ENCODE measurements at regions not wholly inside any gene's neighbourhood (a gene's known extent, or its start where the extent isn't known, plus 50 kb on each side); places are given as distances from the start of the nearest gene placed in this dataset.

DNA sequence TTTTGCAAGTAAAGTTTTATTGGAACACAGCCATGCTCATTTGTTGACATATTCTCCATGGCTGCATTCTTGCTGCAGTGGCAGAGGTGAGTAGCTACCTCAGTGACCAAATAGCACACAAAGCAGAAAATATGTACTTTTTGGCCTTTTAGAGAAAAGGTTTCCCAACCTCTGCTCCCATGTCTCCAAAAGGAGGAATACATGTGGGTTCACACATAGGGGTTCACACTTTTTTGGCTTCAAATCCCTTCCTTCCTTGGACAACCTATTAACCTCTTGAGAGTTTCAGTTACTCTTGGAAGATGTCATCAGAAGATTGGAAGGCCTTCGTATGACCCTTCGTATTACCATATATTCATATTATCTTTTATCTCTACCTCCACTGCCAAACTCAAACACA is 285.1 kb upstream of the TUT7 start:
- Histone ChIP-seq H3K9ac (ENCODE audit: low read length) (no peak overlapping the region), H3K9me2 (ENCODE audit: insufficient read depth, low read length) (no peaks in the 10 kb centered on the region), H4K20me1 (ENCODE audit: insufficient read depth) (no peaks in the 10 kb centered on the region), H3K4me2 (ENCODE audit: low read length) (no peak overlapping the region), H3K27ac (ENCODE audit: low read length) (no peak overlapping the region), H3K9me3 (ENCODE audit: low read length) (peaks cover 4% of the 10 kb centered on the region), H3K79me2 (replicated peaks; ENCODE audit: insufficient read depth, low read length) (no peaks in the 10 kb centered on the region), H3K36me3 (ENCODE audit: insufficient read depth, low read length) (no peaks in the 10 kb centered on the region), H3F3A (ENCODE audit: insufficient read depth, low read length, poor library complexity, severe bottlenecking) (no peaks in the 10 kb centered on the region), H3K27me3 (ENCODE audit: insufficient read depth, low read depth, low read length) (no peaks in the 10 kb centered on the region), H2AFZ (ENCODE audit: low read depth, low read length) (no peak overlapping the region), H3K4me3 (ENCODE audit: low read length) (no peak overlapping the region)
- TF ChIP-seq EP300 (conservative IDR thresholded peaks at IDR 0.05; ENCODE audit: poor library complexity, severe bottlenecking) (no peak), EZH2 (IDR thresholded peaks at IDR 0.05; ENCODE audit: borderline replicate concordance, insufficient read depth, low read length, poor library complexity, severe bottlenecking) (no peak), POLR2AphosphoS5 (IDR thresholded peaks at IDR 0.05) (no peak), TAF1 (IDR thresholded peaks at IDR 0.05; ENCODE audit: low read depth) (no peak)

DNA sequence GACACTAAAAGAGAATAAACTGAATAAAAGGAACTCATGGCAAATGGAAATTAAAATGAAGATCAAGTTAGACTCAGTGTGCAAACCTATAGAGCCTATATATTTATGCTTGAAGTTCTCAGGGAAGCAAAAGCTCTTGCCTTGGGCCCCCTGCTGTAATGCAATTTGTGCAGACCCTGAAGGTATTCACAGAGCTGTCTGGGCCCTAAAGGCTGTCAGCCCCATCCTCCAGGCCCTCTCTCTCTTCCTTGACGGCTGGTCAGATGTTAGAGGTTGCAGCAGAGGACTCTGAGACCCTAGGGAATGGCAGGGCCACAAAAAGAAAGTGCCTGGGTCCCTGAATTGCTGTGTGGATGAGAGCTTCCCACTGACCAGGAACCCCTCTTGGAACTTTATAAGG is 283.9 kb upstream of the TUT7 start:
- H2AFZ ChIP-seq (ENCODE audit: low read depth, low read length): no peak overlapping the region
- no peaks in the 10 kb centered on the region for H3K36me3 ChIP-seq (ENCODE audit: insufficient read depth, low read length)
- no peaks in the 10 kb centered on the region for H3K79me2 ChIP-seq (replicated peaks; ENCODE audit: insufficient read depth, low read length)
- H3K27me3 ChIP-seq (ENCODE audit: insufficient read depth, low read depth, low read length): no peaks in the 10 kb centered on the region
- H3K9ac ChIP-seq (ENCODE audit: low read length): no peak overlapping the region
- H3K4me2 ChIP-seq (ENCODE audit: low read length): no peak overlapping the region
- H3K27ac ChIP-seq (ENCODE audit: low read length): no peak overlapping the region
- no peaks in the 10 kb centered on the region for H4K20me1 ChIP-seq (ENCODE audit: insufficient read depth)
- no peak overlapping the region for H3K4me3 ChIP-seq (ENCODE audit: low read length)
- no peaks in the 10 kb centered on the region for H3F3A ChIP-seq (ENCODE audit: insufficient read depth, low read length, poor library complexity, severe bottlenecking)
- no peaks in the 10 kb centered on the region for H3K9me2 ChIP-seq (ENCODE audit: insufficient read depth, low read length)
- peaks cover 4% of the 10 kb centered on the region for H3K9me3 ChIP-seq (ENCODE audit: low read length)
- TF ChIP-seq POLR2AphosphoS5 (IDR thresholded peaks at IDR 0.05) (no peak), EZH2 (IDR thresholded peaks at IDR 0.05; ENCODE audit: borderline replicate concordance, insufficient read depth, low read length, poor library complexity, severe bottlenecking) (no peak), MXI1 (conservative IDR thresholded peaks at IDR 0.05; ENCODE audit: poor library complexity, severe bottlenecking) (no peak), REST (IDR thresholded peaks at IDR 0.05; ENCODE audit: borderline replicate concordance) (no peak), RAD21 (conservative IDR thresholded peaks at IDR 0.05) (no peak), EP300 (conservative IDR thresholded peaks at IDR 0.05; ENCODE audit: poor library complexity, severe bottlenecking) (no peak)
- TF ChIP-seq, protein P1, sequence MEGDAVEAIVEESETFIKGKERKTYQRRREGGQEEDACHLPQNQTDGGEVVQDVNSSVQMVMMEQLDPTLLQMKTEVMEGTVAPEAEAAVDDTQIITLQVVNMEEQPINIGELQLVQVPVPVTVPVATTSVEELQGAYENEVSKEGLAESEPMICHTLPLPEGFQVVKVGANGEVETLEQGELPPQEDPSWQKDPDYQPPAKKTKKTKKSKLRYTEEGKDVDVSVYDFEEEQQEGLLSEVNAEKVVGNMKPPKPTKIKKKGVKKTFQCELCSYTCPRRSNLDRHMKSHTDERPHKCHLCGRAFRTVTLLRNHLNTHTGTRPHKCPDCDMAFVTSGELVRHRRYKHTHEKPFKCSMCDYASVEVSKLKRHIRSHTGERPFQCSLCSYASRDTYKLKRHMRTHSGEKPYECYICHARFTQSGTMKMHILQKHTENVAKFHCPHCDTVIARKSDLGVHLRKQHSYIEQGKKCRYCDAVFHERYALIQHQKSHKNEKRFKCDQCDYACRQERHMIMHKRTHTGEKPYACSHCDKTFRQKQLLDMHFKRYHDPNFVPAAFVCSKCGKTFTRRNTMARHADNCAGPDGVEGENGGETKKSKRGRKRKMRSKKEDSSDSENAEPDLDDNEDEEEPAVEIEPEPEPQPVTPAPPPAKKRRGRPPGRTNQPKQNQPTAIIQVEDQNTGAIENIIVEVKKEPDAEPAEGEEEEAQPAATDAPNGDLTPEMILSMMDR (IDR thresholded peaks at IDR 0.05; ENCODE audit: poor library complexity, severe bottlenecking): no peak

DNA sequence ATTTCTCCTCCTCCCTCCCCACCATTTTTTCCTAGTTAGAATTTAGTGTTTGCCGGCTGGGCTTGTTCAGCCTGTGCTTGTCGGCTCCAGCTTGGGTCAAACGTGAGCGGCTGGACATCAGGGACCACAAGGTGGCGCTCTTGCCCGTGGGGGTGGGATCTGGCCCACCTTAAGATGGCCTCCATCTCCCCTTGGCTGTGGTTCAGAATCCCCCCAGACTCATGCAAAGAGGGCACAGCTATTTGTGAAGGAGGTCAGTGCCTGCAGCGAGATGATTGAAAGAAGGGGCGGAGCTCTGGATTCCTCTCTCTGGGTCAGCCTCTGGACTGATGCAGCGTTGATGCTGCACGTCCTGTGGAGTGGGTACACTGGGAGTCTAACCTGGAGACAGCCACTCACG is 283.3 kb upstream of the TUT7 start:
- Histone ChIP-seq H4K20me1 (ENCODE audit: insufficient read depth) (no peaks in the 10 kb centered on the region), H3K79me2 (replicated peaks; ENCODE audit: insufficient read depth, low read length) (no peaks in the 10 kb centered on the region), H3K9ac (ENCODE audit: low read length) (no peak overlapping the region), H3K27me3 (ENCODE audit: insufficient read depth, low read depth, low read length) (no peaks in the 10 kb centered on the region), H3F3A (ENCODE audit: insufficient read depth, low read length, poor library complexity, severe bottlenecking) (no peaks in the 10 kb centered on the region), H3K36me3 (ENCODE audit: insufficient read depth, low read length) (no peaks in the 10 kb centered on the region), H3K27ac (ENCODE audit: low read length) (no peak overlapping the region), H3K4me2 (ENCODE audit: low read length) (no peak overlapping the region), H3K9me2 (ENCODE audit: insufficient read depth, low read length) (no peaks in the 10 kb centered on the region), H3K4me3 (ENCODE audit: low read length) (no peak overlapping the region), H3K9me3 (ENCODE audit: low read length) (peaks cover 4% of the 10 kb centered on the region), H2AFZ (ENCODE audit: low read depth, low read length) (no peak overlapping the region)
- no peak for TF ChIP-seq EZH2 (IDR thresholded peaks at IDR 0.05; ENCODE audit: borderline replicate concordance, insufficient read depth, low read length, poor library complexity, severe bottlenecking)
- TF ChIP-seq, protein P1 (IDR thresholded peaks at IDR 0.05; ENCODE audit: poor library complexity, severe bottlenecking): peak; percentile 59
- peak; percentile 58 for TF ChIP-seq SMC3 (conservative IDR thresholded peaks at IDR 0.05; ENCODE audit: poor library complexity)
- peak; percentile 64 for TF ChIP-seq RAD21 (conservative IDR thresholded peaks at IDR 0.05)

Data from neural cell (in vitro differentiated cells).